ENCODE measurements at regions not wholly inside any gene's neighbourhood (a gene's known extent, or its start where the extent isn't known, plus 50 kb on each side); places are given as distances from the start of the nearest gene placed in this dataset.

- no peak for DNase-seq
Measured at GRCh38 chr16:86894029-86894567, 315.7 kb downstream of the FOXL1 start.

- no peak for DNase-seq
Measured at GRCh38 chr16:86894925-86895324, 316.6 kb downstream of the FOXL1 start.

GRCh38 chr16:86895606-86896005 lies 317.3 kb downstream of the FOXL1 start:
- DNase-seq: no peak

- DNase-seq: no peak
Measured at GRCh38 chr16:86896976-86897375, 318.6 kb downstream of the FOXL1 start.

- DNase-seq: no peak
Measured at GRCh38 chr16:86897486-86897885, 319.1 kb downstream of the FOXL1 start.

- no peak for DNase-seq
Measured at GRCh38 chr16:86898386-86898785, 320.0 kb downstream of the FOXL1 start.

GRCh38 chr16:86899151-86899550 lies 320.8 kb downstream of the FOXL1 start:
- DNase-seq: no peak

- DNase-seq: no peak
Measured at GRCh38 chr16:86899757-86900156, 321.4 kb downstream of the FOXL1 start.

GRCh38 chr16:86901483-86901882 lies 323.1 kb downstream of the FOXL1 start:
- DNase-seq: no peak

- DNase-seq: no peak
Measured at GRCh38 chr16:86902656-86903001, 324.3 kb downstream of the FOXL1 start.

- DNase-seq: no peak
Measured at GRCh38 chr16:86903068-86903467, 324.7 kb downstream of the FOXL1 start.

- DNase-seq: no peak
Measured at GRCh38 chr16:86905302-86905701, 327.0 kb downstream of the FOXL1 start.

GRCh38 chr16:86906623-86907022 lies 328.3 kb downstream of the FOXL1 start:
- DNase-seq: no peak

GRCh38 chr16:86909359-86910160 lies 331.2 kb downstream of the FOXL1 start:
- DNase-seq: no peak

GRCh38 chr16:86910161-86910769 lies 331.9 kb downstream of the FOXL1 start:
- no peak for DNase-seq

GRCh38 chr16:86911437-86911958 lies 333.1 kb downstream of the FOXL1 start:
- DNase-seq: no peak

GRCh38 chr16:86913886-86914285 lies 335.5 kb downstream of the FOXL1 start:
- no peak for DNase-seq

- no peak for DNase-seq
Measured at GRCh38 chr16:86914876-86915717, 336.7 kb downstream of the FOXL1 start.

GRCh38 chr16:86917471-86918365 lies 339.4 kb downstream of the FOXL1 start:
- no peak for DNase-seq

GRCh38 chr16:86918637-86919036 lies 340.3 kb downstream of the FOXL1 start:
- DNase-seq: no peak

GRCh38 chr16:86919078-86919477 lies 340.7 kb downstream of the FOXL1 start:
- DNase-seq: no peak
